ENCODE measurements at regions not wholly inside any gene's neighbourhood (a gene's known extent, or its start where the extent isn't known, plus 50 kb on each side); places are given as distances from the start of the nearest gene placed in this dataset.

- DNase-seq = no peak
- ATAC-seq = no peak
- intact Hi-C loops (cut with DNase I) = no loop called here
- no peak overlapping the region for H3K4me3 ChIP-seq (ENCODE audit: low read length)
- H3K9me3 ChIP-seq (ENCODE audit: control insufficient read depth, low read length) = no peaks in the 10 kb centered on the region
- 81% methylated on average over 4 of the region's 4 CpGs for WGBS
- peaks cover 2% of the 10 kb centered on the region for H3K27me3 ChIP-seq (ENCODE audit: control insufficient read depth, insufficient read depth)
- no peak overlapping the region for H3K27ac ChIP-seq (ENCODE audit: low read length)
- no peaks in the 10 kb centered on the region for H3K4me1 ChIP-seq (ENCODE audit: control insufficient read depth, insufficient read depth, low read length)
Measured at GRCh38 chr10:83957168-83957947, 182.0 kb upstream of the GHITM start.

- H3K4me1 ChIP-seq (ENCODE audit: control insufficient read depth, insufficient read depth, low read length) = no peaks in the 10 kb centered on the region
- no peak for ATAC-seq
- DNase-seq = no peak
- no peak overlapping the region for H3K4me3 ChIP-seq (ENCODE audit: low read length)
- H3K27me3 ChIP-seq (ENCODE audit: control insufficient read depth, insufficient read depth) = no peaks in the 10 kb centered on the region
- no peak overlapping the region for H3K27ac ChIP-seq (ENCODE audit: low read length)
- no peaks in the 10 kb centered on the region for H3K9me3 ChIP-seq (ENCODE audit: control insufficient read depth, low read length)
- WGBS = 79% methylated on average over 3 of the region's 3 CpGs
- intact Hi-C loops (cut with DNase I) = no loop called here
Measured at GRCh38 chr10:83959328-83959727, 180.0 kb upstream of the GHITM start.

- no peaks in the 10 kb centered on the region for H3K4me1 ChIP-seq (ENCODE audit: control insufficient read depth, insufficient read depth, low read length)
- ATAC-seq (no peak), DNase-seq (no peak)
- 74% methylated on average over 1 of the region's 1 CpG for WGBS
- no peaks in the 10 kb centered on the region for H3K9me3 ChIP-seq (ENCODE audit: control insufficient read depth, low read length)
- no peaks in the 10 kb centered on the region for H3K27me3 ChIP-seq (ENCODE audit: control insufficient read depth, insufficient read depth)
- intact Hi-C loops (cut with DNase I) = no loop called here
- no peak overlapping the region for H3K4me3 ChIP-seq (ENCODE audit: low read length)
- no peak overlapping the region for H3K27ac ChIP-seq (ENCODE audit: low read length)
Measured at GRCh38 chr10:83960125-83960524, 179.2 kb upstream of the GHITM start.

GRCh38 chr10:83961620-83962019, 177.7 kb upstream of the GHITM start:
- Histone ChIP-seq H3K27ac (ENCODE audit: low read length) (no peak overlapping the region), H3K27me3 (ENCODE audit: control insufficient read depth, insufficient read depth) (no peaks in the 10 kb centered on the region), H3K9me3 (ENCODE audit: control insufficient read depth, low read length) (no peaks in the 10 kb centered on the region), H3K4me1 (ENCODE audit: control insufficient read depth, insufficient read depth, low read length) (no peaks in the 10 kb centered on the region), H3K4me3 (ENCODE audit: low read length) (no peak overlapping the region)
- intact Hi-C loops (cut with DNase I) = no loop called here
- DNase-seq (no peak), ATAC-seq (no peak)

- H3K4me3 ChIP-seq (ENCODE audit: low read length) = no peak overlapping the region
- intact Hi-C loops (cut with DNase I) = no loop called here
- no peak for DNase-seq
- no peaks in the 10 kb centered on the region for H3K4me1 ChIP-seq (ENCODE audit: control insufficient read depth, insufficient read depth, low read length)
- 78% methylated on average over 3 of the region's 3 CpGs for WGBS
- H3K27me3 ChIP-seq (ENCODE audit: control insufficient read depth, insufficient read depth) = no peaks in the 10 kb centered on the region
- ATAC-seq = no peak
- H3K9me3 ChIP-seq (ENCODE audit: control insufficient read depth, low read length) = no peaks in the 10 kb centered on the region
- no peak overlapping the region for H3K27ac ChIP-seq (ENCODE audit: low read length)
Measured at GRCh38 chr10:83963446-83963845, 175.9 kb upstream of the GHITM start.

- Histone ChIP-seq H3K27ac (ENCODE audit: low read length) (no peak overlapping the region), H3K4me1 (ENCODE audit: control insufficient read depth, insufficient read depth, low read length) (no peaks in the 10 kb centered on the region), H3K9me3 (ENCODE audit: control insufficient read depth, low read length) (no peaks in the 10 kb centered on the region), H3K27me3 (ENCODE audit: control insufficient read depth, insufficient read depth) (no peaks in the 10 kb centered on the region), H3K4me3 (ENCODE audit: low read length) (no peak overlapping the region)
- WGBS = 23% methylated on average over 2 of the region's 2 CpGs
- DNase-seq (no peak), ATAC-seq (no peak)
- intact Hi-C loops (cut with DNase I) = no loop called here
Measured at GRCh38 chr10:83965473-83965872, 173.8 kb upstream of the GHITM start.

GRCh38 chr10:83968052-83968451, 171.3 kb upstream of the GHITM start:
- H3K27ac ChIP-seq (ENCODE audit: low read length) = no peak overlapping the region
- 84% methylated on average over 4 of the region's 4 CpGs for WGBS
- no peak for DNase-seq
- no peaks in the 10 kb centered on the region for H3K4me1 ChIP-seq (ENCODE audit: control insufficient read depth, insufficient read depth, low read length)
- H3K4me3 ChIP-seq (ENCODE audit: low read length) = no peak overlapping the region
- intact Hi-C loops (cut with DNase I) = no loop called here
- ATAC-seq = no peak
- no peaks in the 10 kb centered on the region for H3K9me3 ChIP-seq (ENCODE audit: control insufficient read depth, low read length)
- H3K27me3 ChIP-seq (ENCODE audit: control insufficient read depth, insufficient read depth) = no peaks in the 10 kb centered on the region

GRCh38 chr10:83978681-83979383, 160.5 kb upstream of the GHITM start:
- no peak for ATAC-seq
- intact Hi-C loops (cut with DNase I) = no loop called here
- Histone ChIP-seq H3K4me3 (ENCODE audit: low read length) (no peak overlapping the region), H3K9me3 (ENCODE audit: control insufficient read depth, low read length) (no peaks in the 10 kb centered on the region), H3K4me1 (ENCODE audit: control insufficient read depth, insufficient read depth, low read length) (peaks cover 1% of the 10 kb centered on the region), H3K27ac (ENCODE audit: low read length) (no peak overlapping the region), H3K27me3 (ENCODE audit: control insufficient read depth, insufficient read depth) (no peaks in the 10 kb centered on the region)
- DNase-seq = no peak
- WGBS = 78% methylated on average over 5 of the region's 5 CpGs

- Histone ChIP-seq H3K4me3 (ENCODE audit: low read length) (no peak overlapping the region), H3K9me3 (ENCODE audit: control insufficient read depth, low read length) (no peaks in the 10 kb centered on the region), H3K27ac (ENCODE audit: low read length) (no peak overlapping the region), H3K4me1 (ENCODE audit: control insufficient read depth, insufficient read depth, low read length) (peaks cover 1% of the 10 kb centered on the region), H3K27me3 (ENCODE audit: control insufficient read depth, insufficient read depth) (no peaks in the 10 kb centered on the region)
- 31% methylated on average over 1 of the region's 1 CpG for whole genome bisulfite sequencing
- ATAC-seq (no peak), DNase-seq (no peak)
- intact Hi-C loops (cut with DNase I) = no loop called here
Measured at GRCh38 chr10:83982812-83983211, 156.5 kb upstream of the GHITM start.

GRCh38 chr10:83983578-83984255, 155.6 kb upstream of the GHITM start:
- Histone ChIP-seq H3K4me1 (ENCODE audit: control insufficient read depth, insufficient read depth, low read length) (peaks cover 1% of the 10 kb centered on the region), H3K27ac (ENCODE audit: low read length) (no peak overlapping the region), H3K9me3 (ENCODE audit: control insufficient read depth, low read length) (no peaks in the 10 kb centered on the region), H3K4me3 (ENCODE audit: low read length) (no peak overlapping the region), H3K27me3 (ENCODE audit: control insufficient read depth, insufficient read depth) (no peaks in the 10 kb centered on the region)
- peak in 1 of 2 donors; percentile 47 for ATAC-seq
- 53% methylated on average over 4 of the region's 4 CpGs for WGBS
- DNase-seq = no peak
- intact Hi-C loops (cut with DNase I) = no loop called here

- Histone ChIP-seq H3K4me1 (ENCODE audit: control insufficient read depth, insufficient read depth, low read length) (peaks cover 1% of the 10 kb centered on the region), H3K9me3 (ENCODE audit: control insufficient read depth, low read length) (no peaks in the 10 kb centered on the region), H3K27ac (ENCODE audit: low read length) (no peak overlapping the region), H3K27me3 (ENCODE audit: control insufficient read depth, insufficient read depth) (no peaks in the 10 kb centered on the region), H3K4me3 (ENCODE audit: low read length) (no peak overlapping the region)
- ATAC-seq = no peak
- DNase-seq = no peak
- intact Hi-C loops (cut with DNase I) = no loop called here
Measured at GRCh38 chr10:83984256-83984640, 155.1 kb upstream of the GHITM start.
